SK-N-SH treated with all-trans-retinoic acid at 6 μM for 48 hours (cell line): ENCODE measurements at regions not wholly inside any gene's neighbourhood (a gene's known extent, or its start where the extent isn't known, plus 50 kb on each side); places are given as distances from the start of the nearest gene placed in this dataset.

Experiments used
- ATAC-seq: fragments of 200-7000 bp; cut with Tn5 transposase; 3 replicates; pipeline ENCODE4 v1.9.1; 2020; ENCODE audit warnings: mild to moderate bottlenecking, moderate library complexity
- ARNTL ChIP-seq: fragments of 450-650 bp; formaldehyde crosslinking; IDR thresholded peaks from 2 replicates; pipeline ENCODE4 v1.5.0; 2020; ENCODE audit warnings: low read depth, mild to moderate bottlenecking, moderate library complexity, borderline replicate concordance
- CSDC2 ChIP-seq: fragments of 250-450 bp; sonication (Bioruptor Pico); IDR thresholded peaks from 2 replicates; pipeline ENCODE4 v1.5.0; 2020; ENCODE audit warnings: mild to moderate bottlenecking, moderate library complexity
- ESRRG ChIP-seq: fragments of 250-450 bp; sonication (Bioruptor Pico); IDR thresholded peaks from 2 replicates; pipeline ENCODE4 v1.6.1; 2021; ENCODE audit warnings: mild to moderate bottlenecking
- GLIS3 ChIP-seq: fragments of 250-450 bp; sonication (Bioruptor Pico); IDR thresholded peaks from 2 replicates; pipeline ENCODE4 v1.5.0; 2020; ENCODE audit warnings: mild to moderate bottlenecking, moderate library complexity
- ISL1 ChIP-seq: fragments of 250-450 bp; sonication (Bioruptor Pico); IDR thresholded peaks from 2 replicates; pipeline ENCODE4 v2.1.2; 2022; ENCODE audit warnings: mild to moderate bottlenecking, moderate library complexity
- OSR1 ChIP-seq: fragments of 250-450 bp; sonication (Bioruptor Pico); IDR thresholded peaks from 2 replicates; pipeline ENCODE4 v1.8.0; 2022; ENCODE audit warnings: moderate library complexity, mild to moderate bottlenecking, inconsistent platforms
- PPARA ChIP-seq: fragments of 250-450 bp; sonication (Bioruptor Pico); IDR thresholded peaks from 2 replicates; pipeline ENCODE4 v1.5.0; 2020; ENCODE audit warnings: mild to moderate bottlenecking, borderline replicate concordance
- RARB ChIP-seq: fragments of 250-450 bp; sonication (Bioruptor Pico); IDR thresholded peaks from 2 replicates; pipeline ENCODE4 v1.8.0; 2021; ENCODE audit warnings: mild to moderate bottlenecking, moderate library complexity
- SNAI2 ChIP-seq: fragments of 250-450 bp; sonication (Bioruptor Pico); IDR thresholded peaks from 2 replicates; pipeline ENCODE4 v1.5.0; 2020; ENCODE audit warnings: mild to moderate bottlenecking, moderate library complexity
- TCF4 ChIP-seq: fragments of 250-450 bp; sonication (Bioruptor Pico); IDR thresholded peaks from 2 replicates; pipeline ENCODE4 v1.8.0; 2021; ENCODE audit warnings: mild to moderate bottlenecking, moderate library complexity, borderline replicate concordance
- TOX ChIP-seq: fragments of 250-450 bp; sonication (Bioruptor Pico); IDR thresholded peaks from 2 replicates; pipeline ENCODE4 v1.8.0; 2021; ENCODE audit warnings: mild to moderate bottlenecking, moderate library complexity, borderline replicate concordance
- ZC3H10 ChIP-seq: fragments of 250-450 bp; sonication (Bioruptor Pico); IDR thresholded peaks from 2 replicates; pipeline ENCODE4 v1.5.1; 2021; ENCODE audit warnings: mild to moderate bottlenecking, moderate library complexity
- ZFP3 ChIP-seq: fragments of 250-450 bp; sonication (Bioruptor Pico); IDR thresholded peaks from 2 replicates; pipeline ENCODE4 v1.5.0; 2020; ENCODE audit warnings: mild to moderate bottlenecking, moderate library complexity
- ZFP30 ChIP-seq: fragments of 450-650 bp; formaldehyde crosslinking; IDR thresholded peaks from 2 replicates; pipeline ENCODE4 v1.5.0; 2022; ENCODE audit warnings: mild to moderate bottlenecking, moderate library complexity
- ZNF565 ChIP-seq: fragments of 450-650 bp; formaldehyde crosslinking; conservative IDR thresholded peaks from 2 replicates; pipeline ENCODE4 v1.5.0; 2020; ENCODE audit warnings: low read depth, mild to moderate bottlenecking, moderate library complexity
- ZNF70 ChIP-seq: fragments of 450-650 bp; formaldehyde crosslinking; IDR thresholded peaks from 2 replicates; pipeline ENCODE4 v1.5.0; 2020; ENCODE audit warnings: mild to moderate bottlenecking, moderate library complexity
- TF ChIP-seq, protein P1 (sequence below): fragments of 250-450 bp; sonication (Bioruptor Pico); IDR thresholded peaks from 2 replicates; pipeline ENCODE4 v1.5.1; 2021; ENCODE audit warnings: mild to moderate bottlenecking, moderate library complexity
- TF ChIP-seq, protein P2 (sequence below): fragments of 250-450 bp; sonication (Bioruptor Pico); IDR thresholded peaks from 2 replicates; pipeline ENCODE4 v1.5.1; 2020; ENCODE audit warnings: low read depth, mild to moderate bottlenecking, moderate library complexity
- TF ChIP-seq, protein P3 (sequence below): fragments of 250-450 bp; sonication (Bioruptor Pico); IDR thresholded peaks from 2 replicates; pipeline ENCODE4 v1.8.0; 2020; ENCODE audit warnings: mild to moderate bottlenecking, moderate library complexity, borderline replicate concordance
- TF ChIP-seq, protein P4 (sequence below): fragments of 250-450 bp; sonication (Bioruptor Pico); IDR thresholded peaks from 2 replicates; pipeline ENCODE4 v1.8.0; 2021; ENCODE audit warnings: low read depth, mild to moderate bottlenecking, moderate library complexity, borderline replicate concordance

DNA sequence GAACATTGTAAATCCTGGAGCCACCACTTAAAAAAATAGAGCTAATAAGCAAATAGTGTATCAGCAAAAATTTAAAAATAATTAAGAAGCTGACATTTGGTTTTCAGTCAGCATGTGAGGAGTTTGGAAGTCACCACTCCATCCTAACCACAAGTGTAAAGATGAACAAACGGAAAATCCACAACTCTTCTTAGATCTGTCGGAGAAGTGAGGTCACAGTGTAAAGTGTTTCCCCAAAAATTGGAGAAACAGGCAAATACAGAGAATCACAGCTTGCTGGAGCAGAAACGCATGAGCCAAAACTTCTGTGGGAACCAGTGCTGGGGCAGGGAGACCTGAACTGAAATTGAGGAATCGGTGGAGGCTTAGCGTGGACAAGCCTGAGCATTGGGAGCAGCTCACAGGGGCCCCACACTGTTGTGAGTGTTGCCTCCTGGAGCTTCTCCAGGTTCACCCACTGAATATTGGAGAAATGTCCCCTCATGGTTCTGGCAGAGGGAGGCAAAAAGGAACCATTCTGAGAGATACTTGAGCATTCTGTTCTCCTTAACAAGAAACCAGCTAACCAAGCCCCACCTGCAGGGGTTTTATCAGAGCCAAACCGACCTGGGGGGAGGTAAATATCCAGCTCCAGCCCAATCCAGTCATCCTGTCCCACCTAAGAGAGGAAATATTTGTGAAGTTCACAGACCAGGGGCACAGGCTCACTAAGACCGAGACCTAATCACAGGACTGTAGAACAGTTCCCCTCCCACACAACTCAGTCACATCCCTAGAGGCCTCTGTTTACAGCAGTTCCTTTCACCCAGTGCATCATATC is 192.0 kb downstream of the ERMARD start:
- TF ChIP-seq CSDC2 (no peak), TOX (CRISPR knock-in tag) (no peak), ZNF70 (CRISPR knock-in tag) (no peak), TCF4 (CRISPR knock-in tag) (no peak)
- TF ChIP-seq, protein P1, sequence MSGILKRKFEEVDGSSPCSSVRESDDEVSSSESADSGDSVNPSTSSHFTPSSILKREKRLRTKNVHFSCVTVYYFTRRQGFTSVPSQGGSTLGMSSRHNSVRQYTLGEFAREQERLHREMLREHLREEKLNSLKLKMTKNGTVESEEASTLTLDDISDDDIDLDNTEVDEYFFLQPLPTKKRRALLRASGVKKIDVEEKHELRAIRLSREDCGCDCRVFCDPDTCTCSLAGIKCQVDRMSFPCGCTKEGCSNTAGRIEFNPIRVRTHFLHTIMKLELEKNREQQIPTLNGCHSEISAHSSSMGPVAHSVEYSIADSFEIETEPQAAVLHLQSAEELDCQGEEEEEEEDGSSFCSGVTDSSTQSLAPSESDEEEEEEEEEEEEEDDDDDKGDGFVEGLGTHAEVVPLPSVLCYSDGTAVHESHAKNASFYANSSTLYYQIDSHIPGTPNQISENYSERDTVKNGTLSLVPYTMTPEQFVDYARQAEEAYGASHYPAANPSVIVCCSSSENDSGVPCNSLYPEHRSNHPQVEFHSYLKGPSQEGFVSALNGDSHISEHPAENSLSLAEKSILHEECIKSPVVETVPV = no peak
- ATAC-seq = no peak

DNA sequence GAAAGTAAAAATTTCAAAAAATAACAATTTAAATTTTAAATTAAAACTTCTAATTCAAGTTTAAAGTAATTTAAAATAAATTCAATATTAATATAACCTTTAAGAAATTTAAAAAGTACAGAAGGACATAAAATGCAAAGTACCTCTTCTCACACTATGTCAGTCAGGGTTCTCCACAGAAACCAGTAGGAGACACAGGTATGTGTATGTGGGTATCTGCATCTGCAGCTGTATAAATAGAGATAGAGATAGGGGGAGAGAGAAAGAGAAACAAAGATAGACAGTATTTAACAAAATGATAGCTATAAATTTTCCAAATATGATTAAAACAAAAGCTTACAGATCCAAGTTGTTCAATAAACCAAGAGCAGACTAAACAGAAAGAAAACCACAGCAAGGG is 190.8 kb downstream of the ERMARD start:
- peak; percentile 22; the same call in 1 of the 2 replicates for TF ChIP-seq TCF4 (CRISPR knock-in tag)
- TF ChIP-seq ARNTL (CRISPR knock-in tag) = no peak
- TF ChIP-seq, all 23 proteins: peak for 1
- ATAC-seq = no peak

DNA sequence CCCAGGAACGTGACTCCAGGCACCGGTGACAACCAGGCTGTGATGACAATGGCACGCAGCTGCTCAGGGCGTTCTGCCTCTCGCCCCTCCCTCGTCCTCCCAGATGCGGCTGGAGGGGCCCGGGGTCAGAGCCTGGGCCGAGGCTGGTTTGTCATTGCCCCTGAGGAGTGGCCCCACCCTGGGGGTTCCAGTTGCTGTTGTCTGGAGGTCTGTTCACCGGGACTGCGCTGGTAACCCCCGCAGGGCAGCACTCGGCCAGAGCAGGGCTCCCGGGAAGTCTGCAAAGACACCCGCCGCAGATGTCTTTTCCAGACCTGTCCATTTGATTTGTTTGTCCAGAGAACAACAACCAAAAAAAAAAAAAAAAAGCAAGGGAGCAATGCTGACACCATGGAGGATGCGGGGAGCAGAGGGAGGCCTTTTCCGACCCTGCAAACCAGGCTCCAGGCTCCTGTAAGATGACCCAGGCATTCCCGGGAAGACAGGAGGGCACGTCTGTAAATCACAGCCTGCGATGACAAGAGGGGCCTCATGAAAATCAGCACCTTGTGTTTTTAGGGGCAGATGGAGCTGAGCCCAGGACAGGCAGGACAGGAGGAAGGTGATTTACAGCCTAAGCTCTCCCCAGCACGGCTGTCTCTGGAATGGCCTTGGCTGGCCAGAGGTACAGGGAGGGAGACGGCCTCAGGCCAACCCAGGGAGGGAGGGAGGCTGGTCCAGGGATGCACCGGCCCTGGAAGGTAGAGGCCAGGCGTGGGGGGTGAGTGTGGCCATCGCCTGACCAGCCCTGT is 189.3 kb downstream of the ERMARD start:
- TF ChIP-seq TCF4 (CRISPR knock-in tag) (peak; percentile 42; the same call in 1 of the 2 replicates), ARNTL (CRISPR knock-in tag) (no peak), OSR1 (no peak), TOX (CRISPR knock-in tag) (no peak)
- TF ChIP-seq, all 23 proteins: peak for 1
- no peak for ATAC-seq

DNA sequence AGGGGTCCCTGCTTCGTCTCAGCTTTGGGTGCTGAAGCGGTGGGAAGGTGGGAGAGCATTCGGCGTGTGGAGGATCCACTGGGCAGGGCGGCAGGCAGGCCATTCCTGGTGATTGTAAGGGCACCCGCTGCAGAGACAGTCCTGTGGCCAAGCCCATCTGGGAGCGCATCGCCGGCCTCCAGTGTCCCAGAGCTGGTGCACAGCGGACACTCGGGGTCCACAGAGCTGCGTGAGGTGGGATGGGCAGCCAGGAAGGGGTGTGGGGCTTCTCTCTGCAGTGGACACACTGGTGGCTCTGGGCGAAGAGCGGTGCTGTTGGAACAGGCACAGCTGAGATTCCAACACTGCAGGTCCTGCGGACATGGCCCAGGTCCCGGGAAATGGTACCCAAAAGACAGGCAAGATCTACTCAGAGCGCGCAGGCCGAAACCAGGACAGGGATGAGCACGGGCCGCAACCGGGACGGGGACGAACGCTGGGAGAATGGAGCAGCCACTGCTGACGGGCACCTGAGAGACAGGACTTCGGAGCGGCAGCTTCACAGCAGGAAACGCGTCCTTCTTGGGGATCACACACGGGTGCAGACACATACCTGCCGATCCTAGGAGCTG is 188.2 kb downstream of the ERMARD start:
- TF ChIP-seq, protein P2, sequence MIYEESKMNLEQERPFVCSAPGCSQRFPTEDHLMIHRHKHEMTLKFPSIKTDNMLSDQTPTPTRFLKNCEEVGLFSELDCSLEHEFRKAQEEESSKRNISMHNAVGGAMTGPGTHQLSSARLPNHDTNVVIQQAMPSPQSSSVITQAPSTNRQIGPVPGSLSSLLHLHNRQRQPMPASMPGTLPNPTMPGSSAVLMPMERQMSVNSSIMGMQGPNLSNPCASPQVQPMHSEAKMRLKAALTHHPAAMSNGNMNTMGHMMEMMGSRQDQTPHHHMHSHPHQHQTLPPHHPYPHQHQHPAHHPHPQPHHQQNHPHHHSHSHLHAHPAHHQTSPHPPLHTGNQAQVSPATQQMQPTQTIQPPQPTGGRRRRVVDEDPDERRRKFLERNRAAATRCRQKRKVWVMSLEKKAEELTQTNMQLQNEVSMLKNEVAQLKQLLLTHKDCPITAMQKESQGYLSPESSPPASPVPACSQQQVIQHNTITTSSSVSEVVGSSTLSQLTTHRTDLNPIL = no peak
- no peak for TF ChIP-seq ZC3H10 (CRISPR knock-in tag)
- TF ChIP-seq, protein P1 = no peak
- TF ChIP-seq ZFP30 (CRISPR knock-in tag) = no peak
- TF ChIP-seq PPARA (CRISPR knock-in tag) = no peak
- no peak for TF ChIP-seq GLIS3 (CRISPR knock-in tag)
- TF ChIP-seq RARB (CRISPR knock-in tag) = no peak
- no peak for TF ChIP-seq OSR1
- ATAC-seq = no peak

DNA sequence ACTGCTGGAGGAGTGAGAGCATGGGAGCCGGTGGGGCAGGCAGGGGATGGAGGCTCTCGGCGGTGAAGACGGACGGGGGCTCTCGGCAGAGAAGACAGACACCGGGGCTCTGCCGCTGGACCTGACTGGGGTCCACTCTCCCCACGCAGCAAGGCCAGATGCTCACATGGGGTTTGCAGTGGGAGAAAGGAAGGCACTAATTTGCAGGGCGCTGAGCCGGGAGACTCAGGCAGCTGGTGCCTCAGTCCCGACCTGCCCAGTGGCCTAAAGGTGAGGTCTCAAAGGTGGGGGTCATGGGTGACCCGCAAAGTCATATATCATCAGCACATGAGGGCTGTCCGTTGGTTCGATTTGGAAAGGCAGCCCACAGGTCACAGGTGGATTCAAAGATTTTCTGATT is 187.3 kb downstream of the ERMARD start:
- no peak for ATAC-seq
- TF ChIP-seq ESRRG (no peak), RARB (CRISPR knock-in tag) (no peak), ZNF565 (CRISPR knock-in tag) (no peak), GLIS3 (CRISPR knock-in tag) (no peak), SNAI2 (CRISPR knock-in tag) (no peak)
- TF ChIP-seq, protein P1 = no peak

DNA sequence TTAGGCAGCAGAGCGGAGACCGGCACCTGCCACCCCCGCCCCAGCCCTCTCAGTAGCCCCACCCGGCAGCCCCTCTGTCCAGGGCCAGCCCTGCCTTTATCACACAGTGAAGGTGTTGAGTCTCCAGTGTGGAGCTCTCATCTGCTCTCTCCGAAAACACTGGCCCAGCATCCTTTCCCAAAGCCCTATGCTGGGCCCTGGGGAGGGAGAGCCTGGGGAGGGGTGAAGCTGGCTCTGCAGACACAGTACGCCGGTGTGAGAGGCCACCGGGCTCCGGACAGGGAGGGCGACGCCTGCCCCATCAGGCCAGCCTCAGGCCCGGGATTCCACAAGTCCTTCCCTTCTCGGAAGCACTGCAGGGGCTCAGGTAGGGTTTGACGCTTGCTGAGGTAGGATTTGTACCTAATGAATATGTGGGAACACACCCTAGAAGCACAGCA is 186.9 kb downstream of the ERMARD start:
- no peak for ATAC-seq
- TF ChIP-seq GLIS3 (CRISPR knock-in tag) (no peak), TOX (CRISPR knock-in tag) (no peak), ZC3H10 (CRISPR knock-in tag) (no peak), PPARA (CRISPR knock-in tag) (no peak), RARB (CRISPR knock-in tag) (no peak), CSDC2 (no peak), ISL1 (CRISPR knock-in tag) (no peak), ZFP3 (CRISPR knock-in tag) (no peak), ARNTL (CRISPR knock-in tag) (no peak)
- TF ChIP-seq, protein P3, sequence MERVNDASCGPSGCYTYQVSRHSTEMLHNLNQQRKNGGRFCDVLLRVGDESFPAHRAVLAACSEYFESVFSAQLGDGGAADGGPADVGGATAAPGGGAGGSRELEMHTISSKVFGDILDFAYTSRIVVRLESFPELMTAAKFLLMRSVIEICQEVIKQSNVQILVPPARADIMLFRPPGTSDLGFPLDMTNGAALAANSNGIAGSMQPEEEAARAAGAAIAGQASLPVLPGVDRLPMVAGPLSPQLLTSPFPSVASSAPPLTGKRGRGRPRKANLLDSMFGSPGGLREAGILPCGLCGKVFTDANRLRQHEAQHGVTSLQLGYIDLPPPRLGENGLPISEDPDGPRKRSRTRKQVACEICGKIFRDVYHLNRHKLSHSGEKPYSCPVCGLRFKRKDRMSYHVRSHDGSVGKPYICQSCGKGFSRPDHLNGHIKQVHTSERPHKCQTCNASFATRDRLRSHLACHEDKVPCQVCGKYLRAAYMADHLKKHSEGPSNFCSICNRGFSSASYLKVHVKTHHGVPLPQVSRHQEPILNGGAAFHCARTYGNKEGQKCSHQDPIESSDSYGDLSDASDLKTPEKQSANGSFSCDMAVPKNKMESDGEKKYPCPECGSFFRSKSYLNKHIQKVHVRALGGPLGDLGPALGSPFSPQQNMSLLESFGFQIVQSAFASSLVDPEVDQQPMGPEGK (CRISPR knock-in tag) = no peak
- TF ChIP-seq, protein P4, sequence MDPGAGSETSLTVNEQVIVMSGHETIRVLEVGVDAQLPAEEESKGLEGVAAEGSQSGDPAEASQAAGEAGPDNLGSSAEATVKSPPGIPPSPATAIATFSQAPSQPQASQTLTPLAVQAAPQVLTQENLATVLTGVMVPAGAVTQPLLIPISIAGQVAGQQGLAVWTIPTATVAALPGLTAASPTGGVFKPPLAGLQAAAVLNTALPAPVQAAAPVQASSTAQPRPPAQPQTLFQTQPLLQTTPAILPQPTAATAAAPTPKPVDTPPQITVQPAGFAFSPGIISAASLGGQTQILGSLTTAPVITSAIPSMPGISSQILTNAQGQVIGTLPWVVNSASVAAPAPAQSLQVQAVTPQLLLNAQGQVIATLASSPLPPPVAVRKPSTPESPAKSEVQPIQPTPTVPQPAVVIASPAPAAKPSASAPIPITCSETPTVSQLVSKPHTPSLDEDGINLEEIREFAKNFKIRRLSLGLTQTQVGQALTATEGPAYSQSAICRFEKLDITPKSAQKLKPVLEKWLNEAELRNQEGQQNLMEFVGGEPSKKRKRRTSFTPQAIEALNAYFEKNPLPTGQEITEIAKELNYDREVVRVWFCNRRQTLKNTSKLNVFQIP (CRISPR knock-in tag) = no peak
